ENCODE measurements at regions not wholly inside any gene's neighbourhood (a gene's known extent, or its start where the extent isn't known, plus 50 kb on each side); places are given as distances from the start of the nearest gene placed in this dataset.

DNA sequence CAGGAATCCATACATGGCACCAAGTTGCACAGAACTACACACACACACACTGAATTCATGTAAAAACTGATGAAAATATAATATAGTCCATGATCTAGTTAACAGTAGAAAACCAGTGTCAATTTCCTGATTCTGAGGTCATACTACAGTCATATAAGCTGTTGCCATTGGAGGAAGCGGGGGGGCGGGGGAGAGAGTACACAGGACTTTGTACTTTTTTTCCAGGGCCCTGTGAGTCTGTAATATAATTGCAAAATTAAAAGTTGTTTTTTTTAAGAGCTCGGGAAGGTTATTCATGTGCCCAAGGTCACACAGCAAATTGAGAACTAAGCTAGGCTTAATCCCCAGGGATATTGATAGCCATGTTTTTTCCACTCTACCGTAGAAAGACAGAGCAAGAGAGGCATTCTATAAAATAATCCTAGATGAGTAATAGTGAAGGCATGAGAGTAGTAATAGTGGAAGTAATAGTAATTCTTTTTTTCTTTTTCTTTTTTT is 312.3 kb downstream of the MN1 start:
- Histone ChIP-seq H3K27me3 (ENCODE audit: insufficient read depth, low read length) (no peaks in the 10 kb centered on the region), H2AFZ (ENCODE audit: low read depth, low read length) (no peak overlapping the region), H3K4me2 (ENCODE audit: low read length) (peak overlapping the region; percentile 61), H3K4me1 (ENCODE audit: insufficient read depth, low read length) (peaks cover 21% of the 10 kb centered on the region), H3K9ac (ENCODE audit: low read length) (peak overlapping the region; percentile 25), H3K9me3 (ENCODE audit: insufficient read depth, low read depth, low read length) (peaks cover 5% of the 10 kb centered on the region), H3K4me3 (ENCODE audit: insufficient read depth, low read depth, low read length) (peak overlapping the region; percentile 23), H3K36me3 (ENCODE audit: insufficient read depth, low read length) (no peaks in the 10 kb centered on the region), H4K20me1 (ENCODE audit: insufficient read depth, low read length) (no peaks in the 10 kb centered on the region), H3K27ac (ENCODE audit: low read depth, low read length) (peak overlapping the region; percentile 59), H3K79me2 (ENCODE audit: insufficient read depth, low read length) (no peaks in the 10 kb centered on the region)
- peak; percentile 16 for DNase-seq (ENCODE audit: low read depth)
- TF ChIP-seq EZH2 (IDR thresholded peaks at IDR 0.05; ENCODE audit: insufficient read depth, low read length): no peak
- TF ChIP-seq, protein P1, sequence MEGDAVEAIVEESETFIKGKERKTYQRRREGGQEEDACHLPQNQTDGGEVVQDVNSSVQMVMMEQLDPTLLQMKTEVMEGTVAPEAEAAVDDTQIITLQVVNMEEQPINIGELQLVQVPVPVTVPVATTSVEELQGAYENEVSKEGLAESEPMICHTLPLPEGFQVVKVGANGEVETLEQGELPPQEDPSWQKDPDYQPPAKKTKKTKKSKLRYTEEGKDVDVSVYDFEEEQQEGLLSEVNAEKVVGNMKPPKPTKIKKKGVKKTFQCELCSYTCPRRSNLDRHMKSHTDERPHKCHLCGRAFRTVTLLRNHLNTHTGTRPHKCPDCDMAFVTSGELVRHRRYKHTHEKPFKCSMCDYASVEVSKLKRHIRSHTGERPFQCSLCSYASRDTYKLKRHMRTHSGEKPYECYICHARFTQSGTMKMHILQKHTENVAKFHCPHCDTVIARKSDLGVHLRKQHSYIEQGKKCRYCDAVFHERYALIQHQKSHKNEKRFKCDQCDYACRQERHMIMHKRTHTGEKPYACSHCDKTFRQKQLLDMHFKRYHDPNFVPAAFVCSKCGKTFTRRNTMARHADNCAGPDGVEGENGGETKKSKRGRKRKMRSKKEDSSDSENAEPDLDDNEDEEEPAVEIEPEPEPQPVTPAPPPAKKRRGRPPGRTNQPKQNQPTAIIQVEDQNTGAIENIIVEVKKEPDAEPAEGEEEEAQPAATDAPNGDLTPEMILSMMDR (IDR thresholded peaks at IDR 0.05; ENCODE audit: insufficient read depth, low read depth, low read length): no peak
- H3K4me3 Mint-ChIP-seq (ENCODE audit: unreplicated experiment): no peak overlapping the region
- no peak overlapping the region for H3K27ac Mint-ChIP-seq (ENCODE audit: unreplicated experiment)
- H3K9me3 Mint-ChIP-seq (ENCODE audit: unreplicated experiment): peaks cover 18% of the 10 kb centered on the region
- H3K4me1 Mint-ChIP-seq (ENCODE audit: low read depth, unreplicated experiment): peaks cover 8% of the 10 kb centered on the region
- no peaks in the 10 kb centered on the region for H3K36me3 Mint-ChIP-seq (ENCODE audit: low read depth, unreplicated experiment)
- FAIRE-seq: no peak
- H3K27me3 Mint-ChIP-seq (ENCODE audit: low read depth, unreplicated experiment): no peaks in the 10 kb centered on the region

DNA sequence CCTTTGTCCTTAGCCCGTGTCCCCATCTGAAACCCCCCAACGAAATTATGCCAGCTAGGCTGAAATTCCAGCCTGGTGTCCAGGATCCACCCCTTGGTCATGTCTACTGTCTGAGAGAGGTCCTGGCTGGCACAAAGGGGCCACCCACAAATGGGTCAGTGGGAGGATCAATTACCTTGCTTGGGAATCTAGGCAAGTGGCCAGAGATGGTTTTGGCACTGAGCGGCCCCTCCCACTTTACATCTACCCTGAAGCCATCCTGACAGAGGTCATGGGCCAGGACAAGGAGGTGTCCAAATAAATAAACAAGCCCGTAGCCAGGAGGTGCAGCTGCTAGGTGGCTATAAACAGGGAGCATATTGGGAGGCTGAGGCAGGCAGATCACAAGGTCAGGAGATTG is 311.5 kb downstream of the MN1 start:
- no peak overlapping the region for H3K27ac ChIP-seq (ENCODE audit: low read depth, low read length)
- H2AFZ ChIP-seq (ENCODE audit: low read depth, low read length): no peak overlapping the region
- FAIRE-seq (no peak), DNase-seq (ENCODE audit: low read depth) (no peak)
- Mint-ChIP-seq H3K36me3 (ENCODE audit: low read depth, unreplicated experiment) (no peaks in the 10 kb centered on the region), H3K9me3 (ENCODE audit: unreplicated experiment) (peaks cover 18% of the 10 kb centered on the region), H3K27me3 (ENCODE audit: low read depth, unreplicated experiment) (no peaks in the 10 kb centered on the region), H3K4me3 (ENCODE audit: unreplicated experiment) (no peak overlapping the region), H3K4me1 (ENCODE audit: low read depth, unreplicated experiment) (peaks cover 11% of the 10 kb centered on the region), H3K27ac (ENCODE audit: unreplicated experiment) (no peak overlapping the region)
- H3K36me3 ChIP-seq (ENCODE audit: insufficient read depth, low read length): no peaks in the 10 kb centered on the region
- H3K79me2 ChIP-seq (ENCODE audit: insufficient read depth, low read length): no peaks in the 10 kb centered on the region
- no peak overlapping the region for H3K9ac ChIP-seq (ENCODE audit: low read length)
- H3K4me1 ChIP-seq (ENCODE audit: insufficient read depth, low read length): peaks cover 21% of the 10 kb centered on the region
- no peaks in the 10 kb centered on the region for H4K20me1 ChIP-seq (ENCODE audit: insufficient read depth, low read length)
- H3K4me2 ChIP-seq (ENCODE audit: low read length): no peak overlapping the region
- no peak overlapping the region for H3K4me3 ChIP-seq (ENCODE audit: insufficient read depth, low read depth, low read length)
- H3K27me3 ChIP-seq (ENCODE audit: insufficient read depth, low read length): no peaks in the 10 kb centered on the region
- peaks cover 5% of the 10 kb centered on the region for H3K9me3 ChIP-seq (ENCODE audit: insufficient read depth, low read depth, low read length)
- TF ChIP-seq EZH2 (IDR thresholded peaks at IDR 0.05; ENCODE audit: insufficient read depth, low read length): no peak
- TF ChIP-seq, protein P1 (IDR thresholded peaks at IDR 0.05; ENCODE audit: insufficient read depth, low read depth, low read length): no peak

DNA sequence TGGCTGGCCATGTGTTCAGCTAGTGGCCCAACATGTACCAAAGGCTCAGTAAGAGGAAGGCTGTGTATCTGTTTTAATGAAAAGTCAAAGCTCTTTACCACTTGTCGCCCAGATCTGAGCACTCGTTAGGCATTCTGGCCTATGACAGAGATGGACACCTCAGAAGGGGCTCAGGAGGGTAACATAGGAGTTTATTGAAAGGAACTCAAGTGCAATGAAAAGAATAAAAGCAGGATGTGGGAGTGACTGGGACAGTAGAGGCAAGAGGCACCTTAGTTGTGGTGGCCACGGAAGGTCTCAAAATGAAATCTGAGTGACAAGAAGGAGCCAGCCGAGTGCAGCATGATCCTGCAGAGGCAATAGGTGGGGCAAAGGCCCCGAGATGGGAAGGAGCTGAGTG is 309.7 kb downstream of the MN1 start:
- FAIRE-seq: no peak

More for the DNA sequence above, 309.7 kb downstream of the MN1 start:
- peaks cover 14% of the 10 kb centered on the region for H3K9me3 Mint-ChIP-seq (ENCODE audit: unreplicated experiment)
- no peak overlapping the region for H3K27ac ChIP-seq (ENCODE audit: low read depth, low read length)
- TF ChIP-seq, protein P1 (IDR thresholded peaks at IDR 0.05; ENCODE audit: insufficient read depth, low read depth, low read length): no peak
- no peak for TF ChIP-seq EZH2 (IDR thresholded peaks at IDR 0.05; ENCODE audit: insufficient read depth, low read length)
- peak overlapping the region; percentile 5 for H3K4me3 Mint-ChIP-seq (ENCODE audit: unreplicated experiment)
- H3K9me3 ChIP-seq (ENCODE audit: insufficient read depth, low read depth, low read length): peaks cover 5% of the 10 kb centered on the region
- no peak overlapping the region for H3K4me3 ChIP-seq (ENCODE audit: insufficient read depth, low read depth, low read length)
- no peak overlapping the region for H3K27ac Mint-ChIP-seq (ENCODE audit: unreplicated experiment)
- H3K79me2 ChIP-seq (ENCODE audit: insufficient read depth, low read length): no peaks in the 10 kb centered on the region
- no peak overlapping the region for H2AFZ ChIP-seq (ENCODE audit: low read depth, low read length)
- H3K27me3 ChIP-seq (ENCODE audit: insufficient read depth, low read length): no peaks in the 10 kb centered on the region
- no peak overlapping the region for H3K9ac ChIP-seq (ENCODE audit: low read length)
- H3K36me3 ChIP-seq (ENCODE audit: insufficient read depth, low read length): no peaks in the 10 kb centered on the region
- no peak overlapping the region for H3K4me2 ChIP-seq (ENCODE audit: low read length)
- no peaks in the 10 kb centered on the region for H3K27me3 Mint-ChIP-seq (ENCODE audit: low read depth, unreplicated experiment)
- H4K20me1 ChIP-seq (ENCODE audit: insufficient read depth, low read length): no peaks in the 10 kb centered on the region
- no peaks in the 10 kb centered on the region for H3K36me3 Mint-ChIP-seq (ENCODE audit: low read depth, unreplicated experiment)
- no peak for DNase-seq (ENCODE audit: low read depth)
- H3K4me1 ChIP-seq (ENCODE audit: insufficient read depth, low read length): peaks cover 21% of the 10 kb centered on the region
- H3K4me1 Mint-ChIP-seq (ENCODE audit: low read depth, unreplicated experiment): peaks cover 13% of the 10 kb centered on the region

Data from astrocyte (in vitro differentiated cells and primary cell).